Mesenchymal stem cell (in vitro differentiated cells and primary cell): ENCODE measurements at regions not wholly inside any gene's neighbourhood (a gene's known extent, or its start where the extent isn't known, plus 50 kb on each side); places are given as distances from the start of the nearest gene placed in this dataset.

Experiments
- DNase-seq: peaks from one replicate; pipeline ENCODE4 v3.0.0-alpha.2; 2013
- H2AFZ ChIP-seq: one replicate; pipeline ENCODE4 v1.6.1; 2013; ENCODE audit warnings: low read depth, mild to moderate bottlenecking, control low read depth, inconsistent platforms, low read length, moderate library complexity
- H2AK5ac ChIP-seq: 2 replicates; pipeline ENCODE4 v1.6.1; 2013; ENCODE audit warnings: low read length, moderate library complexity, mild to moderate bottlenecking, inconsistent platforms; ENCODE audit not compliant: severe bottlenecking
- H2BK120ac ChIP-seq: one replicate; pipeline ENCODE4 v1.6.1; 2013; ENCODE audit warnings: low read depth, mild to moderate bottlenecking, inconsistent platforms, low read length, moderate library complexity
- H2BK12ac ChIP-seq, 2 experiments: one replicate each; pipeline ENCODE4 v1.6.1; 2013; ENCODE audit warnings: inconsistent platforms in 2 of 2, low read length in 2 of 2, mild to moderate bottlenecking in 2 of 2, moderate library complexity in 2 of 2, control low read depth in 1 of 2
- H2BK15ac ChIP-seq: one replicate; pipeline ENCODE4 v1.6.1; 2013; ENCODE audit warnings: mild to moderate bottlenecking, low read depth, inconsistent platforms; ENCODE audit not compliant: poor library complexity, severe bottlenecking
- H2BK5ac ChIP-seq: 2 replicates; pipeline ENCODE4 v1.6.1; 2013; ENCODE audit warnings: low read depth, mild to moderate bottlenecking, low read length, control low read depth, inconsistent platforms; ENCODE audit not compliant: poor library complexity, severe bottlenecking
- H3K14ac ChIP-seq, 2 experiments: one replicate each; pipeline ENCODE4 v1.6.1; 2013; ENCODE audit warnings: inconsistent platforms in 2 of 2, low read length in 2 of 2, control low read depth in 1 of 2, mild to moderate bottlenecking in 1 of 2, moderate library complexity in 1 of 2
- H3K18ac ChIP-seq, 2 experiments: one replicate each; pipeline ENCODE4 v1.6.1; 2013; ENCODE audit warnings: inconsistent platforms in 2 of 2, low read length in 2 of 2, control low read depth in 1 of 2, low read depth in 1 of 2, mild to moderate bottlenecking in 1 of 2
- H3K23ac ChIP-seq, 2 experiments: one replicate each; pipeline ENCODE4 v1.6.1; 2013; ENCODE audit warnings: inconsistent platforms in 2 of 2, low read length in 2 of 2, mild to moderate bottlenecking in 2 of 2, moderate library complexity in 2 of 2, control low read depth in 1 of 2
- H3K27ac ChIP-seq: 2 replicates; pipeline ENCODE4 v1.5.1; 2013; ENCODE audit warnings: mild to moderate bottlenecking, moderate library complexity, low read length, control low read depth, inconsistent platforms; ENCODE audit not compliant: poor library complexity, severe bottlenecking
- H3K27me3 ChIP-seq, 2 experiments: 2 replicates each; pipeline versions ENCODE4 v1.6.1 to v1.7.0; 2013; ENCODE audit warnings: low read length in 2 of 2, mild to moderate bottlenecking in 2 of 2, moderate library complexity in 2 of 2, control low read depth in 1 of 2, inconsistent platforms in 1 of 2; ENCODE audit not compliant: control insufficient read depth in 1 of 2, insufficient read depth in 1 of 2
- H3K36me3 ChIP-seq, 2 experiments: 2 replicates each; pipeline versions ENCODE4 v1.6.1 to v1.7.0; 2013; ENCODE audit warnings: low read length in 2 of 2, control low read depth in 1 of 2, inconsistent platforms in 1 of 2, low read depth in 1 of 2, mild to moderate bottlenecking in 1 of 2; ENCODE audit not compliant: insufficient read depth in 2 of 2, control insufficient read depth in 1 of 2
- H3K4ac ChIP-seq, 2 experiments: one replicate each; pipeline ENCODE4 v1.6.1; 2013; ENCODE audit warnings: inconsistent platforms in 2 of 2, low read length in 2 of 2, mild to moderate bottlenecking in 2 of 2, moderate library complexity in 2 of 2, control low read depth in 1 of 2, low read depth in 1 of 2
- H3K4me1 ChIP-seq: 2 replicates; pipeline ENCODE4 v1.6.1; 2013; ENCODE audit warnings: low read depth, low read length, control low read depth; ENCODE audit not compliant: control insufficient read depth, insufficient read depth
- H3K4me2 ChIP-seq: 2 replicates; pipeline ENCODE4 v1.6.1; 2013; ENCODE audit warnings: low read length, mild to moderate bottlenecking, inconsistent platforms; ENCODE audit not compliant: poor library complexity, severe bottlenecking
- H3K4me3 ChIP-seq, 2 experiments: 2 replicates each; pipeline versions ENCODE4 v1.5.1 to v1.7.0; 2013; ENCODE audit warnings: low read length in 2 of 2, mild to moderate bottlenecking in 2 of 2, control low read depth in 1 of 2, low read depth in 1 of 2; ENCODE audit not compliant: insufficient read depth in 1 of 2
- H3K79me1 ChIP-seq: replicated peaks from 2 replicates; pipeline ENCODE4 v1.6.1; 2013; ENCODE audit warnings: mild to moderate bottlenecking, control low read depth, low read length, inconsistent platforms; ENCODE audit not compliant: poor library complexity, severe bottlenecking
- H3K9ac ChIP-seq: 2 replicates; pipeline ENCODE4 v1.7.0; 2013; ENCODE audit warnings: mild to moderate bottlenecking, low read length, moderate library complexity
- H3K9me3 ChIP-seq: 2 replicates; pipeline ENCODE4 v1.7.0; 2013; ENCODE audit warnings: mild to moderate bottlenecking, low read length; ENCODE audit not compliant: control insufficient read depth
- H4K8ac ChIP-seq: one replicate; pipeline ENCODE4 v1.6.1; 2013; ENCODE audit warnings: inconsistent platforms, mild to moderate bottlenecking, low read length, moderate library complexity
- H4K91ac ChIP-seq: one replicate; pipeline ENCODE4 v1.6.1; 2013; ENCODE audit warnings: mild to moderate bottlenecking, low read length, inconsistent platforms
- WGBS: methylation state at CpG from one replicate; pipeline ENCODE4 v1.1.7; 2013; ENCODE audit warnings: mixed read lengths; 5-methylcytosine and 5-hydroxymethylcytosine counted together

GRCh38 chr1:118692143-118692542 lies 296.0 kb downstream of the TBX15 start:
- no peak for DNase-seq
- Histone ChIP-seq H3K36me3 (no peaks in the 10 kb centered on the region), H2BK120ac (no peak overlapping the region), H2BK5ac (no peak overlapping the region), H3K18ac (no peak overlapping the region), H3K9me3 (no peaks in the 10 kb centered on the region), H4K91ac (no peak overlapping the region), H3K4ac (no peak overlapping the region), H2BK12ac (no peak overlapping the region), H3K14ac (no peak overlapping the region), H3K27me3 (no peaks in the 10 kb centered on the region), H3K79me1 (no peaks in the 10 kb centered on the region), H3K27ac (no peak overlapping the region), H3K4me3 (no peak overlapping the region), H2BK15ac (no peak overlapping the region), H3K4me1 (no peaks in the 10 kb centered on the region), H2AK5ac (no peak overlapping the region), H2AFZ (no peak overlapping the region), H3K4me2 (no peak overlapping the region), H3K9ac (no peak overlapping the region), H4K8ac (no peak overlapping the region), H3K23ac (no peak overlapping the region)
- no CpG with 5 or more reads among the region's 1 CpG for WGBS

- H2AFZ ChIP-seq = no peak overlapping the region
- H2BK15ac ChIP-seq = no peak overlapping the region
- H3K23ac ChIP-seq = no peak overlapping the region
- H2AK5ac ChIP-seq = no peak overlapping the region
- H3K9me3 ChIP-seq = no peaks in the 10 kb centered on the region
- no peaks in the 10 kb centered on the region for H3K4me1 ChIP-seq
- 87% methylated on average over 2 of the region's 2 CpGs for WGBS
- H2BK120ac ChIP-seq = no peak overlapping the region
- no peak overlapping the region for H4K91ac ChIP-seq
- no peak for DNase-seq
- no peak overlapping the region for H2BK12ac ChIP-seq
- no peak overlapping the region for H3K4me2 ChIP-seq
- no peak overlapping the region for H3K9ac ChIP-seq
- no peak overlapping the region for H3K4me3 ChIP-seq
- no peak overlapping the region for H2BK5ac ChIP-seq
- H3K27me3 ChIP-seq = no peaks in the 10 kb centered on the region
- no peaks in the 10 kb centered on the region for H3K79me1 ChIP-seq
- no peak overlapping the region for H3K4ac ChIP-seq
- no peak overlapping the region for H3K18ac ChIP-seq
- no peak overlapping the region for H3K14ac ChIP-seq
- H3K36me3 ChIP-seq = no peaks in the 10 kb centered on the region
- H4K8ac ChIP-seq = no peak overlapping the region
- no peak overlapping the region for H3K27ac ChIP-seq
Observed at GRCh38 chr1:118688891-118689290, 299.3 kb downstream of the TBX15 start.

GRCh38 chr1:118661769-118662320 lies 326.3 kb downstream of the TBX15 start:
- DNase-seq = no peak
- no peaks in the 10 kb centered on the region for H3K79me1 ChIP-seq
- H3K27me3 ChIP-seq = no peaks in the 10 kb centered on the region
- H3K18ac ChIP-seq = no peak overlapping the region
- H3K4me1 ChIP-seq = no peaks in the 10 kb centered on the region
- no peak overlapping the region for H3K9ac ChIP-seq
- H2AFZ ChIP-seq = no peak overlapping the region
- no peaks in the 10 kb centered on the region for H3K36me3 ChIP-seq
- H2AK5ac ChIP-seq = no peak overlapping the region
- H3K4me2 ChIP-seq = no peak overlapping the region
- no peak overlapping the region for H3K23ac ChIP-seq
- H3K4ac ChIP-seq = no peak overlapping the region
- no peak overlapping the region for H2BK12ac ChIP-seq
- no peak overlapping the region for H4K8ac ChIP-seq
- H3K4me3 ChIP-seq = no peak overlapping the region
- WGBS = 64% methylated on average over 1 of the region's 2 CpGs
- H3K27ac ChIP-seq = no peak overlapping the region
- H2BK5ac ChIP-seq = no peak overlapping the region
- no peak overlapping the region for H2BK15ac ChIP-seq
- H3K9me3 ChIP-seq = peaks cover 11% of the 10 kb centered on the region
- no peak overlapping the region for H4K91ac ChIP-seq
- H2BK120ac ChIP-seq = no peak overlapping the region
- no peak overlapping the region for H3K14ac ChIP-seq

GRCh38 chr1:118660769-118661168 lies 327.4 kb downstream of the TBX15 start:
- H3K9me3 ChIP-seq = peaks cover 8% of the 10 kb centered on the region
- H3K79me1 ChIP-seq = no peaks in the 10 kb centered on the region
- no peak overlapping the region for H2BK12ac ChIP-seq
- H3K18ac ChIP-seq = no peak overlapping the region
- no peak overlapping the region for H3K4ac ChIP-seq
- no peak overlapping the region for H3K23ac ChIP-seq
- no peaks in the 10 kb centered on the region for H3K36me3 ChIP-seq
- no peak overlapping the region for H3K9ac ChIP-seq
- no peaks in the 10 kb centered on the region for H3K27me3 ChIP-seq
- H3K27ac ChIP-seq = no peak overlapping the region
- WGBS = 9% methylated on average over 1 of the region's 1 CpG
- DNase-seq = no peak
- H2AFZ ChIP-seq = no peak overlapping the region
- no peak overlapping the region for H2BK120ac ChIP-seq
- H3K4me3 ChIP-seq = no peak overlapping the region
- H4K91ac ChIP-seq = no peak overlapping the region
- H4K8ac ChIP-seq = no peak overlapping the region
- no peak overlapping the region for H2BK5ac ChIP-seq
- no peak overlapping the region for H3K14ac ChIP-seq
- H3K4me2 ChIP-seq = no peak overlapping the region
- no peaks in the 10 kb centered on the region for H3K4me1 ChIP-seq
- H2AK5ac ChIP-seq = no peak overlapping the region
- H2BK15ac ChIP-seq = no peak overlapping the region
